Tibial artery (tissue), 4 donors: ENCODE measurements at regions not wholly inside any gene's neighbourhood (a gene's known extent, or its start where the extent isn't known, plus 50 kb on each side); places are given as distances from the start of the nearest gene placed in this dataset.

Source experiments
- DNase-seq, 2 donors: peaks; one replicate each; pipeline ENCODE4 v3.0.0-alpha.2; 2019
- H3K27ac ChIP-seq, 2 donors: fragments of 200-600 bp; sonication (generic) in 1 of 2; 1 replicate in 1 of 2; 2 replicates in 1 of 2; pipeline ENCODE4 v1.5.1; 2018 to 2019; ENCODE audit warnings: mild to moderate bottlenecking in 1 of 2
- H3K27me3 ChIP-seq, 2 donors: fragments of 200-600 bp; sonication (generic) in 1 of 2; one replicate each; pipeline versions ENCODE4 v1.5.1 to v1.6.0; 2016 to 2019
- H3K36me3 ChIP-seq, 3 donors: fragments of 200-600 bp; sonication (generic) in 2 of 3; one replicate each; pipeline ENCODE4 v1.5.1; 2016 to 2019; ENCODE audit warnings: mild to moderate bottlenecking in 2 of 3
- H3K4me1 ChIP-seq, 4 donors: fragments of 200-600 bp; sonication (generic) in 2 of 4; 1 replicate in 3 of 4; 2 replicates in 1 of 4; pipeline ENCODE4 v1.5.1; 2016 to 2019
- H3K4me3 ChIP-seq, 2 donors: fragments of 200-600 bp; sonication (generic) in 1 of 2; 1 replicate in 1 of 2; 2 replicates in 1 of 2; pipeline ENCODE4 v1.5.1; 2018 to 2019; ENCODE audit warnings: mild to moderate bottlenecking in 2 of 2
- H3K9me3 ChIP-seq, 3 donors: fragments of 200-600 bp; sonication (generic) in 1 of 3; one replicate each; pipeline ENCODE4 v1.5.1; 2016 to 2019
- intact Hi-C: fragments of 100-400 bp; cut with DNase I; formaldehyde crosslinking; loops from one replicate; pipeline ENCODE4 v1.15.0; 2023; ENCODE audit warnings: low total_unique reads
- TF ChIP-seq, protein P1 (sequence below), 2 experiments: fragments of 200-600 bp in 1 of 2; fragments of 450-650 bp in 1 of 2; IDR thresholded peaks; one replicate each; pipeline ENCODE4 v1.5.1; 2017 to 2019; ENCODE audit warnings: antibody characterized with exemption in 2 of 2, mild to moderate bottlenecking in 1 of 2, moderate library complexity in 1 of 2

DNA sequence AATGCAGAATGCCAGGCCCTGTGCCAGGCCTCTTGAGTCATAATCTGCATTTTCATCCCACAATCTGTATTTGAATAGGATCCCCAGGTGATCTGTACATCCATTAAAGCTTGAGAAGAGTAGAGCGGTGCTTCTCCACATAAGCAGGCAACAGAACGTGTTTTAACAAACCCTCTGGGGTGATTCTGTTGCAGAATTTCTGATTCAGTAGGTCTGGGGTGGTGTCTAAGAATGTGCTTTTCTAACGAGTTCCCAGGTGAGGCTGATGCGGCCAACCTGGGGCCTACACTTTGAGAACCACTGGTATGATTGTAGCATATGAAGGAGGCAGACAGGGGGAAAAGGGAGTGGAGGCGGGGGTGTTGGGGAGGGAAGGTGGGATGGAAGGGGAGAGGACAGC, 78.4 kb upstream of the POU3F1 start:
- Histone ChIP-seq H3K4me3 (no peak overlapping the region), H3K27me3 (peaks cover 0 to 17% of the 10 kb centered on the region in 2 donors), H3K27ac (no peak overlapping the region), H3K36me3 (no peaks in the 10 kb centered on the region), H3K4me1 (no peaks in the 10 kb centered on the region), H3K9me3 (no peaks in the 10 kb centered on the region)
- intact Hi-C loops: no loop called here
- no peak for DNase-seq
- TF ChIP-seq, protein P1, sequence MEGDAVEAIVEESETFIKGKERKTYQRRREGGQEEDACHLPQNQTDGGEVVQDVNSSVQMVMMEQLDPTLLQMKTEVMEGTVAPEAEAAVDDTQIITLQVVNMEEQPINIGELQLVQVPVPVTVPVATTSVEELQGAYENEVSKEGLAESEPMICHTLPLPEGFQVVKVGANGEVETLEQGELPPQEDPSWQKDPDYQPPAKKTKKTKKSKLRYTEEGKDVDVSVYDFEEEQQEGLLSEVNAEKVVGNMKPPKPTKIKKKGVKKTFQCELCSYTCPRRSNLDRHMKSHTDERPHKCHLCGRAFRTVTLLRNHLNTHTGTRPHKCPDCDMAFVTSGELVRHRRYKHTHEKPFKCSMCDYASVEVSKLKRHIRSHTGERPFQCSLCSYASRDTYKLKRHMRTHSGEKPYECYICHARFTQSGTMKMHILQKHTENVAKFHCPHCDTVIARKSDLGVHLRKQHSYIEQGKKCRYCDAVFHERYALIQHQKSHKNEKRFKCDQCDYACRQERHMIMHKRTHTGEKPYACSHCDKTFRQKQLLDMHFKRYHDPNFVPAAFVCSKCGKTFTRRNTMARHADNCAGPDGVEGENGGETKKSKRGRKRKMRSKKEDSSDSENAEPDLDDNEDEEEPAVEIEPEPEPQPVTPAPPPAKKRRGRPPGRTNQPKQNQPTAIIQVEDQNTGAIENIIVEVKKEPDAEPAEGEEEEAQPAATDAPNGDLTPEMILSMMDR (IDR thresholded peaks at IDR 0.05): no peak

DNA sequence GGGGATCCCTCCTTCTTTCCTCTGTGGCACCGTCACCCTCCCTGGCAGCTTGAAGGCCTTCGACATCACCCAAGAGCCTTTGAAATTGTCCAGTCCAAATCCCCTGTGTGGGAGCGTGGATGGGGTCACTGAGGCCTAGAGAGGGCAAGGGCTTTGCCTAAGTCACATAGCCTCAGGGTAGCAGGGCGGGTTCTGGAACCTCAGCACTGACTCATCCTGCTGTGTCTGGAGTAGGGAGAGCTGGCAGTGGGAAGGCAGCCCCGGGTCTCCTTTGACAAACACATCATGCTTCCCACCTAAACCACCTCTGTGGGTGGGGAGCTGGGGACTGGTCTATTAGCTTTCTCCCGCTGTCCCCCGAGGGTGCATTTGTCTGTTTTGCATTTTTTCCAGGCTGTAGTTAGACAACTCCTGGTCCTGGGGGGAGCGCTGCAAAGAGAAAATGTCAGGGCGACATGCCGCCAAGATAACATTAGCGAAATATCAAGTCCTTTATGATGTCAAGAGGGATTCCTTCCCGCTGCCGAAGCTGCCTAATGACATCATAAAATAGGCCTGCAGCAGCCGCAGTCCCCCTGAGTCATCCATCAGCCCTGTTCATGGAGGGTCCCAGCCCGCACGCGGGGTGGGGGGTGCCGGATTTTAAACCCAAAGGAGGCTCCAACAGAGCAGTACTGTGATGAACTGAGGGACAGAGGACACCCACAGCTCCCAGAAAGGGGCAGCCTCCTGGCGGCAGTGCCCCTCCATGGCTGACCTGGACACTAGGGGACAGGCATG, 77.0 kb upstream of the POU3F1 start:
- Histone ChIP-seq H3K9me3 (no peaks in the 10 kb centered on the region), H3K27ac (no peak overlapping the region), H3K4me1 (no peaks in the 10 kb centered on the region), H3K4me3 (no peak overlapping the region), H3K36me3 (no peaks in the 10 kb centered on the region), H3K27me3 (peaks cover 0 to 8% of the 10 kb centered on the region in 2 donors)
- no peak for DNase-seq
- intact Hi-C loops: no loop called here
- TF ChIP-seq, protein P1 (IDR thresholded peaks at IDR 0.05): no peak

DNA sequence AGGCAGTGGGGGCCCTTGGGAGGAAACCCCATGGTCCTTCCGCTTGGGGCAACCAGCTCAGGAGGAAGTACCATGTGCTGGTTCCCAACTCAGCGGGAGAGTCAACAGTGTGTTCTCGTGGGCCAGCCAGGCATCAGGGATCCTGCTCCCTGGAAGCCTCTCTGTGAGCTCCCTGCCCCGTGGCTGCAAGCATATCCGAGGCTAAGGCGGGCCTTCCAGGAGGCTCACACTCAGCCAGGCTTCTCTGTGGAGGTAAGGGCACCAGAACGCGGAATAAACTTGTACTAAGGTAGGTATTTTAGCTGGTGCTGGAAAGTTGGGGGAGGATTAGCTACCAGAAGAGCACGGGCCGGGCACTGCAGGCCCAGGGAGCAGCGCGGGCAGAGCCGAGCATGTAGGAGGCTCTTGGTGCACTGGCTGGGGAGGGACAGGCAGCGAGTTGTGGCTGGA, 74.7 kb upstream of the POU3F1 start:
- Histone ChIP-seq H3K9me3 (no peaks in the 10 kb centered on the region), H3K27me3 (peaks cover 0 to 8% of the 10 kb centered on the region in 2 donors), H3K36me3 (no peaks in the 10 kb centered on the region), H3K27ac (no peak overlapping the region), H3K4me1 (no peaks in the 10 kb centered on the region), H3K4me3 (no peak overlapping the region)
- DNase-seq: no peak
- TF ChIP-seq, protein P1 (IDR thresholded peaks at IDR 0.05): no peak
- intact Hi-C loops: no loop called here

DNA sequence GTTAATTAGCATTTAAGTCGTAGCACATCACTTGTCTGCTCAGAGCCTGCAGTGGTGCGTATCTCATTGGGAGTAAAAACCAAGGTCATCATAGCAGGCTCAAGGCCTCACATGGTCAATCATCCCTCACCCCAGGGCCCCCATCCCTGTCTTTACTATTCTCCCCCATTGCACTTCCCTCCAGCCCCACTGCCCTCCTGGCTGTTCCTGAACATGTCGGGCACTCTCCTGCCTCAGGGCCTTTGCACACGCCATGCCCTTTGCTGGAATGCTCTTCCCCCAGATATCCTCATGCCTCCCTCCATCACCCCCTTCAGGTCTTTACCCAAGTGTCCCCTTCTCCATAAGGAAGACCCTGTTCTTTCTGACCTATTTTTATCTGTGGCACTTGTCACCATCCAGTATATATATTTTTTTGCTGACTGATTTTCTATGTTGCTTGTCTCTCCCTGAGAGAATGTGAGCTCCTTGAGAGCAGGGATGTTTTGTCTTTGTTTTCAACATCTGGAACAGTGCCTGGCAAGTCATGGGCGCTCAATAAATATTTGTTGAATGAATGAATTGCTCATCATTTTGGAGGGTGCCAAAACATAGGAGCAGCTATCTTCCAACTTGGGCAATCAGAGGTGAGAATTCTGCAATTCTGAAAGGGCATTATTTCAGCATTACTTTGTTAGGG, 74.1 kb upstream of the POU3F1 start:
- TF ChIP-seq, protein P1 (IDR thresholded peaks at IDR 0.05): no peak
- Histone ChIP-seq H3K27ac (no peak overlapping the region), H3K4me3 (no peak overlapping the region), H3K36me3 (no peaks in the 10 kb centered on the region), H3K4me1 (no peaks in the 10 kb centered on the region), H3K9me3 (no peaks in the 10 kb centered on the region), H3K27me3 (peaks cover 0 to 8% of the 10 kb centered on the region in 2 donors)
- no peak for DNase-seq
- intact Hi-C loops: no loop called here

DNA sequence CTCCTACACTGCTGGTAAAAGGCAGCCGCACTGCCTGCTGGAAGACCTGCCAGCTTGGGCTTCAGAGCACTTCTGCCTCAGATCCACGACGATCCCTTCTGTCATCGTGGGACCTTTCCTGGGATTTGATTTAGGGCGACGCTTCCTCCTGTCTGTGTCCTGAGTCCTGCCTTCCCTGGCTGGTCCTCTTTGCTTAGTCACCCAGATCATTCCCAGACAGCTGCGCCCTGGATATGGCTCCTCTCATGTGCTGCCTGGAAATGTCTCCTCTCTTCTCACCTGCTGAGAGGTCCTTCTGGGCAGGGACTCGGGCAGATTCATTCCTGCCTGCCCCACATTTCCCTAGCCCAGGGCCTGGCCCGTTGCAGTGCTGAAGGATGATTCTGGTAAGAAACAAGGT, 72.4 kb upstream of the POU3F1 start:
- Histone ChIP-seq H3K27me3 (no peaks in the 10 kb centered on the region), H3K9me3 (no peaks in the 10 kb centered on the region), H3K4me3 (no peak overlapping the region), H3K36me3 (no peaks in the 10 kb centered on the region), H3K27ac (no peak overlapping the region), H3K4me1 (peaks cover 0 to 8% (median 3%) of the 10 kb centered on the region in 4 donors)
- intact Hi-C loops: no loop called here
- TF ChIP-seq, protein P1 (IDR thresholded peaks at IDR 0.05): no peak
- DNase-seq: no peak
